Anterior cingulate cortex (tissue), 58 donors: ENCODE measurements at regions not wholly inside any gene's neighbourhood (a gene's known extent, or its start where the extent isn't known, plus 50 kb on each side); places are given as distances from the start of the nearest gene placed in this dataset.

Experiments used
- DNase-seq, 58 donors: peaks; one replicate each; lab custom pipeline; 2025; lab: John Stamatoyannopoulos, UW

GRCh38 chr11:15884777-15885540 is 471.4 kb downstream of the SOX6 start:
- DNase-seq, result no peak

GRCh38 chr11:15885854-15886253 is 470.5 kb downstream of the SOX6 start:
- DNase-seq, result no peak

GRCh38 chr11:15886299-15886698 is 470.0 kb downstream of the SOX6 start:
- DNase-seq, result no peak

GRCh38 chr11:15886866-15887265 is 469.5 kb downstream of the SOX6 start:
- no peak for DNase-seq

GRCh38 chr11:15888556-15889345 is 467.6 kb downstream of the SOX6 start:
- DNase-seq, result no peak

- DNase-seq, result no peak
Observed at GRCh38 chr11:15889363-15890030, 466.8 kb downstream of the SOX6 start.

- DNase-seq, result no peak
Observed at GRCh38 chr11:15890031-15890713, 466.2 kb downstream of the SOX6 start.

- no peak for DNase-seq
Observed at GRCh38 chr11:15893080-15893492, 463.3 kb downstream of the SOX6 start.

- no peak for DNase-seq
Observed at GRCh38 chr11:15896026-15896425, 460.3 kb downstream of the SOX6 start.

- DNase-seq, result no peak
Observed at GRCh38 chr11:15896530-15896929, 459.8 kb downstream of the SOX6 start.

- peak in 1 of 58 donors; percentile 6 for DNase-seq
Observed at GRCh38 chr11:15897211-15897960, 459.0 kb downstream of the SOX6 start.

GRCh38 chr11:15901054-15901453 is 455.3 kb downstream of the SOX6 start:
- peak in 1 of 58 donors; percentile 5 for DNase-seq

GRCh38 chr11:15901790-15902189 is 454.6 kb downstream of the SOX6 start:
- no peak for DNase-seq

- no peak for DNase-seq
Observed at GRCh38 chr11:15903246-15903645, 453.1 kb downstream of the SOX6 start.

- DNase-seq, result peak in 25 of 58 donors; percentile 7 to 61 (median 29)
Observed at GRCh38 chr11:15905366-15906104, 450.8 kb downstream of the SOX6 start.

- no peak for DNase-seq
Observed at GRCh38 chr11:15906481-15907035, 449.8 kb downstream of the SOX6 start.

- DNase-seq, result no peak
Observed at GRCh38 chr11:15907806-15908205, 448.5 kb downstream of the SOX6 start.

- DNase-seq, result no peak
Observed at GRCh38 chr11:15909937-15910598, 446.3 kb downstream of the SOX6 start.
